Suprapubic skin (tissue), 4 donors: ENCODE measurements at regions not wholly inside any gene's neighbourhood (a gene's known extent, or its start where the extent isn't known, plus 50 kb on each side); places are given as distances from the start of the nearest gene placed in this dataset.

Experiments
- EP300 ChIP-seq: sonication (generic); formaldehyde crosslinking; IDR thresholded peaks from one replicate; pipeline ENCODE4 v1.6.1; 2017; ENCODE audit warnings: antibody characterized with exemption
- POLR2A ChIP-seq, 2 donors: fragments of 450-650 bp; IDR thresholded peaks; one replicate each; pipeline ENCODE4 v1.6.1; 2017; ENCODE audit warnings: antibody characterized with exemption in 2 of 2, mild to moderate bottlenecking in 2 of 2, moderate library complexity in 2 of 2
- POLR2AphosphoS5 ChIP-seq, 3 donors: sonication (generic); formaldehyde crosslinking; IDR thresholded peaks; one replicate each; pipeline ENCODE4 v1.6.1; 2017; ENCODE audit warnings: antibody characterized with exemption in 3 of 3
- TF ChIP-seq, protein P1 (sequence below), 2 donors: fragments of 200-600 bp in 1 of 2; fragments of 450-650 bp in 1 of 2; sonication (generic) in 1 of 2; IDR thresholded peaks; one replicate each; pipeline ENCODE4 v1.5.1; 2016 to 2019; ENCODE audit warnings: antibody characterized with exemption in 2 of 2, mild to moderate bottlenecking in 1 of 2, moderate library complexity in 1 of 2

DNA sequence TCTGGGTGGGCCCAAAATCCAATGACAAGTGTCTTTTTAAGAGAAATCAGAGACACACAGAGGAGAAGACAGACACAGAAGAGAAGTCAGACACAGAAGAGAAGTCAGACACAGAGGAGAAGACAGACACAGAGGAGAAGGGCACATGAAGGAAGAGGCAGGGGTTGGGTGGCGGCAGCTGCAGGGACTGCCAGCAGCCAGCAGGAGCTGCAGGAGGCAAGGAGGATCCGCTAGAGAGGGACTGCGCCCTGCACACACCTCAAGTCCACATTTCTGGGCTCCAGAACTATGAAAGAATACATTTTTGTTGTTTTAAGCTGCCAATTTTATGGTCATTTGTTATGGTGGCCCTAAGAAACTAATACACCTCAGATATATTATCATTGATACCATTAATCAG is 140.6 kb downstream of the ZIC5 start:
- TF ChIP-seq, protein P1, sequence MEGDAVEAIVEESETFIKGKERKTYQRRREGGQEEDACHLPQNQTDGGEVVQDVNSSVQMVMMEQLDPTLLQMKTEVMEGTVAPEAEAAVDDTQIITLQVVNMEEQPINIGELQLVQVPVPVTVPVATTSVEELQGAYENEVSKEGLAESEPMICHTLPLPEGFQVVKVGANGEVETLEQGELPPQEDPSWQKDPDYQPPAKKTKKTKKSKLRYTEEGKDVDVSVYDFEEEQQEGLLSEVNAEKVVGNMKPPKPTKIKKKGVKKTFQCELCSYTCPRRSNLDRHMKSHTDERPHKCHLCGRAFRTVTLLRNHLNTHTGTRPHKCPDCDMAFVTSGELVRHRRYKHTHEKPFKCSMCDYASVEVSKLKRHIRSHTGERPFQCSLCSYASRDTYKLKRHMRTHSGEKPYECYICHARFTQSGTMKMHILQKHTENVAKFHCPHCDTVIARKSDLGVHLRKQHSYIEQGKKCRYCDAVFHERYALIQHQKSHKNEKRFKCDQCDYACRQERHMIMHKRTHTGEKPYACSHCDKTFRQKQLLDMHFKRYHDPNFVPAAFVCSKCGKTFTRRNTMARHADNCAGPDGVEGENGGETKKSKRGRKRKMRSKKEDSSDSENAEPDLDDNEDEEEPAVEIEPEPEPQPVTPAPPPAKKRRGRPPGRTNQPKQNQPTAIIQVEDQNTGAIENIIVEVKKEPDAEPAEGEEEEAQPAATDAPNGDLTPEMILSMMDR (IDR thresholded peaks at IDR 0.05): no peak
- no peak for TF ChIP-seq EP300
- TF ChIP-seq POLR2AphosphoS5 (IDR thresholded peaks at IDR 0.05): no peak
- no peak for TF ChIP-seq POLR2A (IDR thresholded peaks at IDR 0.05)
